Esophagus muscularis mucosa (tissue), 3 donors: ENCODE measurements at regions not wholly inside any gene's neighbourhood (a gene's known extent, or its start where the extent isn't known, plus 50 kb on each side); places are given as distances from the start of the nearest gene placed in this dataset.

Experiments used
- CTCF ChIP-seq, 3 experiments: fragments of 200-600 bp in 2 of 3; fragments of 450-650 bp in 1 of 3; sonication (generic) in 2 of 3; IDR thresholded peaks; one replicate each; pipeline ENCODE4 v1.5.1; 2017 to 2019; ENCODE audit warnings: antibody characterized with exemption in 3 of 3, mild to moderate bottlenecking in 2 of 3, moderate library complexity in 1 of 3
- POLR2A ChIP-seq: fragments of 450-650 bp; IDR thresholded peaks from one replicate; pipeline ENCODE4 v1.6.1; 2017; ENCODE audit warnings: antibody characterized with exemption, moderate library complexity, mild to moderate bottlenecking, low read depth

DNA sequence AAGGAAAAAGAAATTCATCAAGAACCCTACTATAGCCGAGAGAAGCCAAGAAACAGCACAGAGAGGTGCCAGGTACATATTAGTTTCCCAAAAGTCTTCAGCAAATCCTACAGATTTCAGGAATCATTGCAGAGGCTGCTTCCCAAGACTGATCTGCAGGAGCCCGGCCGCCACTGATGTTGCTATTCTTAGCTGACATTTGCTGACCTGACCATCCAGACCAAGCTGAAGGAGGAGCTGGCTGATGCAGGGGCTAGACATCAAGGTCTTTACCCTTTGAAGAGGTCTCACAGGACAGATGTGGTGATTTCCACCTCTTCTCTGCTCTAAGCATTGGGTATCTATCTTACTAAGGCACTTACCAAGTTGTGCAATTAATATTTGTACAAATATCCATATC is 444.8 kb upstream of the SOX5 start:
- no peak for TF ChIP-seq CTCF (IDR thresholded peaks at IDR 0.05)
- no peak for TF ChIP-seq POLR2A
